HT-29 (cell line): ENCODE measurements at regions not wholly inside any gene's neighbourhood (a gene's known extent, or its start where the extent isn't known, plus 50 kb on each side); places are given as distances from the start of the nearest gene placed in this dataset.
"Not testable (repeated sequence)": the region's sequence is repeated elsewhere in the genome, so short reads cannot be mapped to it uniquely, and the experiment has no call there.

Source experiments
- DNase-seq: peaks from one replicate; pipeline ENCODE4 v3.0.0-alpha.2; 2015; ENCODE audit warnings: low spot score

GRCh38 chr14:46596236-46596635, 55.3 kb downstream of the RPL10L start:
- no peak for DNase-seq

GRCh38 chr14:46582826-46583225, 68.8 kb downstream of the RPL10L start:
- DNase-seq, result no peak

- DNase-seq, result peak; percentile 44
Observed at GRCh38 chr14:46581036-46581671, 70.4 kb downstream of the RPL10L start.

- DNase-seq, result no peak
Observed at GRCh38 chr14:46574978-46575375, 76.6 kb downstream of the RPL10L start.

- DNase-seq, result no peak
Observed at GRCh38 chr14:46574221-46574977, 77.2 kb downstream of the RPL10L start.

GRCh38 chr14:46573498-46573897, 78.1 kb downstream of the RPL10L start:
- no peak for DNase-seq

- peak; percentile 36 for DNase-seq
Observed at GRCh38 chr14:46571970-46572369, 79.6 kb downstream of the RPL10L start.

- DNase-seq, result not testable (repeated sequence)
Observed at GRCh38 chr14:46568161-46568560, 83.4 kb downstream of the RPL10L start.

GRCh38 chr14:46550836-46551235, 100.7 kb downstream of the RPL10L start:
- no peak for DNase-seq

GRCh38 chr14:46540986-46541385, 110.6 kb downstream of the RPL10L start:
- DNase-seq, result no peak

- DNase-seq, result no peak
Observed at GRCh38 chr14:46519121-46519520, 132.5 kb downstream of the RPL10L start.

GRCh38 chr14:46508752-46509151, 142.8 kb downstream of the RPL10L start:
- DNase-seq, result not testable (repeated sequence)

GRCh38 chr14:46499521-46499920, 152.1 kb downstream of the RPL10L start:
- DNase-seq, result no peak

- DNase-seq, result no peak
Observed at GRCh38 chr14:46496409-46496808, 155.2 kb downstream of the RPL10L start.

- peak; percentile 55 for DNase-seq
Observed at GRCh38 chr14:46490238-46490685, 161.3 kb downstream of the RPL10L start.

GRCh38 chr14:46488374-46488773, 163.2 kb downstream of the RPL10L start:
- DNase-seq, result no peak

- no peak for DNase-seq
Observed at GRCh38 chr14:46487582-46488350, 163.8 kb downstream of the RPL10L start.

- no peak for DNase-seq
Observed at GRCh38 chr14:46482200-46482599, 169.4 kb downstream of the RPL10L start.

GRCh38 chr14:46480817-46481216, 170.8 kb downstream of the RPL10L start:
- DNase-seq, result no peak

GRCh38 chr14:46472261-46472660, 179.3 kb downstream of the RPL10L start:
- DNase-seq, result no peak

- DNase-seq, result no peak
Observed at GRCh38 chr14:46464341-46464740, 187.2 kb downstream of the RPL10L start.

- DNase-seq, result no peak
Observed at GRCh38 chr14:46451800-46452199, 199.8 kb downstream of the RPL10L start.
